ENCODE measurements at regions not wholly inside any gene's neighbourhood (a gene's known extent, or its start where the extent isn't known, plus 50 kb on each side); places are given as distances from the start of the nearest gene placed in this dataset.

DNA sequence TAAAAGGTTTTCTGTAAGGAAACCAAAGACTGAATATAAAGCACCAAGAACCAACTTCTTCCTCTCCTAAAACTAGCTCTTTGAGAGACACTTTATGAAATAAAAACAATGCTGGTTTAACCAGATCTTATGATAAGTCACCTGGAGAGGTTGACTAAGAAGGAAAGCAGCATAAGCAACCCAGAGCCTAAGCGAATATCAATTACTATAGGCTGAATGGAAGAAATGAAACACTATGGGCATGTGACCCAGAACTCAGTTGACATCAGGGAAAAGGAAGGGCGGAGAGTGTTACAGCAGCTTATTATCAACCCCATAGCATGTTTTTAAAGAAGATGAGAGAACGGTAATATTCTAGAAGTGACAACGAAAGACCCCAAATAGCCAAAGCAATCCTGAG lies 94.1 kb upstream of the STMND1 start:
- Histone ChIP-seq H3K4me3 (no peak overlapping the region), H3K4me1 (replicated peaks in 1 of 2; ENCODE audit: control insufficient read depth in 2 of 2, insufficient read depth in 2 of 2, low read length in 2 of 2) (no peaks in the 10 kb centered on the region), H3K9me1 (ENCODE audit: control insufficient read depth, insufficient read depth, low read length) (no peaks in the 10 kb centered on the region), H3K79me2 (ENCODE audit: control insufficient read depth, insufficient read depth, low read length) (no peaks in the 10 kb centered on the region), H2AFZ (ENCODE audit: low read depth, low read length) (no peak overlapping the region), H3K27me3 (ENCODE audit: control insufficient read depth in 2 of 2, insufficient read depth in 2 of 2, low read length in 2 of 2) (peaks cover 0 to 5% of the 10 kb centered on the region in 2 experiments; a peak in 1 of 5 replicates), H4K20me1 (replicated peaks; ENCODE audit: control insufficient read depth, insufficient read depth, low read length) (no peaks in the 10 kb centered on the region), H3K27ac (ENCODE audit: extremely low read depth, low read depth, low read length) (no peak overlapping the region), H3K9ac (ENCODE audit: insufficient read depth in 1 of 2, low read depth in 2 of 2, low read length in 2 of 2) (no peak overlapping the region), H3K9me3 (replicated peaks; ENCODE audit: control insufficient read depth, insufficient read depth, low read depth, low read length) (no peaks in the 10 kb centered on the region), H3K36me3 (ENCODE audit: control insufficient read depth, insufficient read depth, low read length) (no peaks in the 10 kb centered on the region), H3K4me2 (ENCODE audit: insufficient read depth, low read length) (no peak overlapping the region)
- intact Hi-C loops (cut with micrococcal nuclease) (no loop called here), in situ Hi-C loops (cut with MboI) (no loop called here)
- ChIA-PET CTCF (ENCODE audit: low intra/inter-chr PET ratio) (no interaction called here), POLR2A (no interaction called here)
- no peak for ATAC-seq
- no peak for DNase-seq (ENCODE audit: extremely low read depth in 1 of 4, low spot score in 3 of 4)
- WGBS (ENCODE audit: insufficient coverage, low coverage, missing lambda C conversion rate) = 2% methylated on average over 4 of the region's 4 CpGs
- no TSS peak for BruUV-seq (replicated peaks)
- TF ChIP-seq CREM (IDR thresholded peaks at IDR 0.05; ENCODE audit: low read depth) (no peak), ZNF232 (CRISPR knock-in tag; IDR thresholded peaks at IDR 0.05) (no peak), EP400 (IDR thresholded peaks at IDR 0.05) (no peak), MAZ (CRISPR knock-in tag; conservative IDR thresholded peaks at IDR 0.05 in 1 of 2, IDR thresholded peaks at IDR 0.05 in 1 of 2) (no peak), PHB (CRISPR knock-in tag; IDR thresholded peaks at IDR 0.05) (no peak), IRF2 (CRISPR knock-in tag; IDR thresholded peaks at IDR 0.05) (no peak), SRSF9 (IDR thresholded peaks at IDR 0.05; ENCODE audit: borderline replicate concordance, low read depth, low read length) (no peak), SMARCC2 (IDR thresholded peaks at IDR 0.05; ENCODE audit: low read depth) (no peak)
- TF ChIP-seq, protein P1, sequence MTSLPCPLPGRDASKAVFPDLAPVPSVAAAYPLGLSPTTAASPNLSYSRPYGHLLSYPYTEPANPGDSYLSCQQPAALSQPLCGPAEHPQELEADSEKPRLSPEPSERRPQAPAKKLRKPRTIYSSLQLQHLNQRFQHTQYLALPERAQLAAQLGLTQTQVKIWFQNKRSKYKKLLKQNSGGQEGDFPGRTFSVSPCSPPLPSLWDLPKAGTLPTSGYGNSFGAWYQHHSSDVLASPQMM (CRISPR knock-in tag; IDR thresholded peaks at IDR 0.05) = no peak
- TF ChIP-seq, protein P2, sequence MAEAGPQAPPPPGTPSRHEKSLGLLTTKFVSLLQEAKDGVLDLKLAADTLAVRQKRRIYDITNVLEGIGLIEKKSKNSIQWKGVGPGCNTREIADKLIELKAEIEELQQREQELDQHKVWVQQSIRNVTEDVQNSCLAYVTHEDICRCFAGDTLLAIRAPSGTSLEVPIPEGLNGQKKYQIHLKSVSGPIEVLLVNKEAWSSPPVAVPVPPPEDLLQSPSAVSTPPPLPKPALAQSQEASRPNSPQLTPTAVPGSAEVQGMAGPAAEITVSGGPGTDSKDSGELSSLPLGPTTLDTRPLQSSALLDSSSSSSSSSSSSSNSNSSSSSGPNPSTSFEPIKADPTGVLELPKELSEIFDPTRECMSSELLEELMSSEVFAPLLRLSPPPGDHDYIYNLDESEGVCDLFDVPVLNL (CRISPR knock-in tag; IDR thresholded peaks at IDR 0.05; ENCODE audit: low read depth) = no peak
- no peak for FAIRE-seq

Measured in K562 (cell line).